NCI-H345 (cell line): ENCODE measurements at regions not wholly inside any gene's neighbourhood (a gene's known extent, or its start where the extent isn't known, plus 50 kb on each side); places are given as distances from the start of the nearest gene placed in this dataset.
"Not testable (repeated sequence)": the region's sequence is repeated elsewhere in the genome, so short reads cannot be mapped to it uniquely, and the experiment has no call there.

Source experiments
- DNase-seq: peaks from one replicate; lab custom pipeline; 2025; lab: John Stamatoyannopoulos, UW

- DNase-seq = no peak
Observed at GRCh38 chrX:8025705-8026104, 98.5 kb upstream of the PNPLA4 start.

- no peak for DNase-seq
Observed at GRCh38 chrX:8018934-8019333, 91.7 kb upstream of the PNPLA4 start.

- DNase-seq = no peak
Observed at GRCh38 chrX:8010105-8010504, 82.9 kb upstream of the PNPLA4 start.

- no peak for DNase-seq
Observed at GRCh38 chrX:8005678-8006347, 78.6 kb upstream of the PNPLA4 start.

- no peak for DNase-seq
Observed at GRCh38 chrX:8003147-8003883, 76.1 kb upstream of the PNPLA4 start.

- DNase-seq = no peak
Observed at GRCh38 chrX:7996851-7997250, 69.6 kb upstream of the PNPLA4 start.

GRCh38 chrX:7996414-7996813 lies 69.2 kb upstream of the PNPLA4 start:
- peak; percentile 31 for DNase-seq

- DNase-seq = no peak
Observed at GRCh38 chrX:7993873-7994272, 66.7 kb upstream of the PNPLA4 start.

GRCh38 chrX:7988013-7988759 lies 61.0 kb upstream of the PNPLA4 start:
- DNase-seq = not testable (repeated sequence)

- no peak for DNase-seq
Observed at GRCh38 chrX:7987160-7988012, 60.2 kb upstream of the PNPLA4 start.

- not testable (repeated sequence) for DNase-seq
Observed at GRCh38 chrX:7986738-7987137, 59.5 kb upstream of the PNPLA4 start.

- no peak for DNase-seq
Observed at GRCh38 chrX:7985568-7985967, 58.4 kb upstream of the PNPLA4 start.

GRCh38 chrX:7983581-7983980 lies 56.4 kb upstream of the PNPLA4 start:
- DNase-seq = no peak
